ENCODE measurements at regions not wholly inside any gene's neighbourhood (a gene's known extent, or its start where the extent isn't known, plus 50 kb on each side); places are given as distances from the start of the nearest gene placed in this dataset.

DNA sequence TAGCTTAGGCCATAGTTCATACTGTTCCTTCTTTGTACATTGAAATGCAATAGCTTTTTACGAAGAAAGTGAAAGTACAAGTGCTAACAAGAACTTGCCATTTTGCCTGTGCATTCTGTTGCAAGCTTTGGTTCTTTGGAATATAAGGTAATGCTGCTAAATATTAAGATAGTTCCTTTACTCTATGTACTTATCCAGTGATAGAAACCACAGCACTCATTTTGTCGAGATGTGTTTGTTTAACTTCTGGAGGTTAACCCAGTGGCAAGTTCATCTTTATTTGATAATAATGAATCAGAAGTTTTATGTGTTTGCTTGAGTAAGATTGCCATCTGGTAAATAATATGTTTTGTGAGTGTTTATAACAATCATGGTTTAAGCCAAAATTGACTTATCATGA, 373.1 kb upstream of the FANCL start:
- H3K36me3 ChIP-seq = no peaks in the 10 kb centered on the region
- H3K27ac ChIP-seq = no peak overlapping the region
- no peak overlapping the region for H3K9ac ChIP-seq (ENCODE audit: low read depth in 2 of 2, low read length in 2 of 2)
- no peak overlapping the region for H3K4me3 ChIP-seq
- intact Hi-C loops (cut with DNase I) = no loop called here
- DNase-seq = no peak
- TF ChIP-seq, protein P1, sequence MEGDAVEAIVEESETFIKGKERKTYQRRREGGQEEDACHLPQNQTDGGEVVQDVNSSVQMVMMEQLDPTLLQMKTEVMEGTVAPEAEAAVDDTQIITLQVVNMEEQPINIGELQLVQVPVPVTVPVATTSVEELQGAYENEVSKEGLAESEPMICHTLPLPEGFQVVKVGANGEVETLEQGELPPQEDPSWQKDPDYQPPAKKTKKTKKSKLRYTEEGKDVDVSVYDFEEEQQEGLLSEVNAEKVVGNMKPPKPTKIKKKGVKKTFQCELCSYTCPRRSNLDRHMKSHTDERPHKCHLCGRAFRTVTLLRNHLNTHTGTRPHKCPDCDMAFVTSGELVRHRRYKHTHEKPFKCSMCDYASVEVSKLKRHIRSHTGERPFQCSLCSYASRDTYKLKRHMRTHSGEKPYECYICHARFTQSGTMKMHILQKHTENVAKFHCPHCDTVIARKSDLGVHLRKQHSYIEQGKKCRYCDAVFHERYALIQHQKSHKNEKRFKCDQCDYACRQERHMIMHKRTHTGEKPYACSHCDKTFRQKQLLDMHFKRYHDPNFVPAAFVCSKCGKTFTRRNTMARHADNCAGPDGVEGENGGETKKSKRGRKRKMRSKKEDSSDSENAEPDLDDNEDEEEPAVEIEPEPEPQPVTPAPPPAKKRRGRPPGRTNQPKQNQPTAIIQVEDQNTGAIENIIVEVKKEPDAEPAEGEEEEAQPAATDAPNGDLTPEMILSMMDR (IDR thresholded peaks at IDR 0.05) = no peak
- no peaks in the 10 kb centered on the region for H3K4me1 ChIP-seq
- H3K27me3 ChIP-seq = no peaks in the 10 kb centered on the region
- no peaks in the 10 kb centered on the region for H3K9me3 ChIP-seq

DNA sequence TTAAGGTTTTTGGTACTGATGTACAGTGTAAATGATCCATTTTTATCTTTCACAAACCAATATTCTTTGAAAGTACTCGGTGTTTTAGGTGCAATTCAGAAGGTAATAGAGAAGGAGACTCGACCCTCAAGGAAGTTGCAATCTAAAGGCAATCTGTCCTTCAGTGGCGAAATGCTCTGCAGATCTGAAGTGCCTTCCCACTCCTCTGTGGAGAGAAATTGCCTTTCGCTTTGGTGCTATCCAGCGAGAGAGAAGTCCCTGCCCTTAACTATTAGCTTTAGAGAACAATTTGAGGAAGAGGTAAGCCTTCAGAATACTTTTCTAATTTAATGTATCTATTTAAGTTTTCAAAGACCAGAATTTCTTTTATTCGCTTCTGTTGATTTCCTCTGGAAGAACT, 371.8 kb upstream of the FANCL start:
- DNase-seq = no peak
- no peak overlapping the region for H3K4me3 ChIP-seq
- TF ChIP-seq, protein P1 (IDR thresholded peaks at IDR 0.05) = no peak
- no peaks in the 10 kb centered on the region for H3K27me3 ChIP-seq
- intact Hi-C loops (cut with DNase I) = no loop called here
- no peak overlapping the region for H3K9ac ChIP-seq (ENCODE audit: low read depth in 2 of 2, low read length in 2 of 2)
- H3K9me3 ChIP-seq = no peaks in the 10 kb centered on the region
- no peaks in the 10 kb centered on the region for H3K4me1 ChIP-seq
- no peaks in the 10 kb centered on the region for H3K36me3 ChIP-seq
- H3K27ac ChIP-seq = no peak overlapping the region

- Histone ChIP-seq H3K9me3 (no peaks in the 10 kb centered on the region), H3K4me3 (no peak overlapping the region), H3K27ac (no peak overlapping the region), H3K9ac (ENCODE audit: low read depth in 2 of 2, low read length in 2 of 2) (no peak overlapping the region), H3K36me3 (no peaks in the 10 kb centered on the region), H3K27me3 (no peaks in the 10 kb centered on the region), H3K4me1 (no peaks in the 10 kb centered on the region)
- no peak for DNase-seq
- intact Hi-C loops (cut with DNase I) = no loop called here
- TF ChIP-seq, protein P1 (IDR thresholded peaks at IDR 0.05) = no peak
These were observed 368.2 kb upstream of the FANCL start for GRCh38 chr2:58609326-58609725.

GRCh38 chr2:58608146-58608545, 367.0 kb upstream of the FANCL start:
- Histone ChIP-seq H3K9me3 (no peaks in the 10 kb centered on the region), H3K9ac (ENCODE audit: low read depth in 2 of 2, low read length in 2 of 2) (no peak overlapping the region), H3K27me3 (no peaks in the 10 kb centered on the region), H3K4me3 (no peak overlapping the region), H3K27ac (no peak overlapping the region), H3K4me1 (no peaks in the 10 kb centered on the region), H3K36me3 (no peaks in the 10 kb centered on the region)
- TF ChIP-seq, protein P1 (IDR thresholded peaks at IDR 0.05) = no peak
- intact Hi-C loops (cut with DNase I) = no loop called here
- DNase-seq = no peak

DNA sequence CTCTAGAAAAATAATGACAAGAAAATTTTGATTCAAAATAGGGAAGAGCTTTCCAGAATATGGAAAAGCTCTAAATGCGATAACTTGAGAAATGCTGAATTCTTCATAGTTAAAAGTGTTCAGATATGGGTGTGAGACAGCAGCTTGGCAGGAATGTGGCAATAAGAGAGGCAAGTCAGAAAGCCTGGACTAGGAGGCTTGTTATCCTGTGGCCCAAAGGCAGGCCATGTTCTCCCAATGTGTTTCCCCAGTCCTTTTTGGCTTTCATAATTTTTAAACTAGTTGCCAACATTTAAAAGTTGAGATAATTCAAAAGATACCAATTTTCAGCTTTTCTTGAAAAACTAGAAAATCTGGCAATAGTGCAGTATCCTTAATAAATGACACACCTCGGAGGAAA, 366.3 kb upstream of the FANCL start:
- Histone ChIP-seq H3K27ac (no peak overlapping the region), H3K27me3 (no peaks in the 10 kb centered on the region), H3K36me3 (no peaks in the 10 kb centered on the region), H3K9ac (ENCODE audit: low read depth in 2 of 2, low read length in 2 of 2) (no peak overlapping the region), H3K9me3 (no peaks in the 10 kb centered on the region), H3K4me3 (no peak overlapping the region), H3K4me1 (no peaks in the 10 kb centered on the region)
- no peak for DNase-seq
- TF ChIP-seq, protein P1 (IDR thresholded peaks at IDR 0.05) = no peak
- intact Hi-C loops (cut with DNase I) = no loop called here

DNA sequence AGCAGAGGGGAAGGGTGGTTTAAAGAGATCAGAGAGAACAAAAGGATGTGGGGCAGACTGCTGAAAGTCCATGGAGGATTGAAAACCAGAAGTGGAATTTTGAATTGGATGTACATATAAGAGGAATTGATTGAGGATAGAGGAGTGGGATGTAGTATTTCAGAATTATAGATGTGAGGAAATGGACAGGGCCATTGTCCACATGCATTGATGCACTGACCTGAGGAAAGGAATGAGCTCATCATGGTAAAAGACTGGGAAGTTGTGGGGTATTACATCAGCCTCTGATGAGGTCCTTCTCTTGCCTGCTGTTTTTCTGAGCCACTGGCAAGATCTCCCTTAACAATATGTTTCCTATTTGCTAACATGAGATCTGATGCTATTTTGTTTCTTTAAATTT, 365.7 kb upstream of the FANCL start:
- no peaks in the 10 kb centered on the region for H3K36me3 ChIP-seq
- no peak for DNase-seq
- H3K27me3 ChIP-seq = no peaks in the 10 kb centered on the region
- no peak overlapping the region for H3K9ac ChIP-seq (ENCODE audit: low read depth in 2 of 2, low read length in 2 of 2)
- TF ChIP-seq, protein P1 (IDR thresholded peaks at IDR 0.05) = no peak
- H3K9me3 ChIP-seq = no peaks in the 10 kb centered on the region
- intact Hi-C loops (cut with DNase I) = no loop called here
- H3K4me3 ChIP-seq = no peak overlapping the region
- H3K27ac ChIP-seq = no peak overlapping the region
- H3K4me1 ChIP-seq = no peaks in the 10 kb centered on the region
